ENCODE measurements at regions not wholly inside any gene's neighbourhood (a gene's known extent, or its start where the extent isn't known, plus 50 kb on each side); places are given as distances from the start of the nearest gene placed in this dataset.
A peak's percentile ranks its signal among the peaks of the same experiment; 100 is the strongest.

GRCh38 chr2:180728928-180729559 is 251.4 kb upstream of the UBE2E3 start:
- DNase-seq (ENCODE audit: low read depth, low spot score): peak; percentile 59
- no peak for TF ChIP-seq CTCF (IDR thresholded peaks at IDR 0.05; ENCODE audit: low read depth, low read length)
- H3K27me3 ChIP-seq (ENCODE audit: control insufficient read depth, insufficient read depth, low read length): no peaks in the 10 kb centered on the region
- H3K27ac ChIP-seq (ENCODE audit: low read depth, low read length): peak overlapping the region; percentile 71
- CTCF ChIA-PET: interaction anchor here (1.1 to 1.3 kb wide), 2 partner anchors 9 to 125 kb away, joined by 3 read pairs; no protein-coding TSS in a partner anchor
- H3K4me3 ChIP-seq (ENCODE audit: low read depth, low read length): peak overlapping the region; percentile 38
- H3K9me3 ChIP-seq (ENCODE audit: control insufficient read depth, insufficient read depth, low read length): no peaks in the 10 kb centered on the region
- POLR2A ChIA-PET: interaction anchor here (0.7 kb wide), 1 partner anchor 397 kb away, joined by 3 read pairs; no protein-coding TSS in a partner anchor

- Histone ChIP-seq H3K27me3 (ENCODE audit: control insufficient read depth, insufficient read depth, low read length) (no peaks in the 10 kb centered on the region), H3K4me3 (ENCODE audit: low read depth, low read length) (no peak overlapping the region), H3K9me3 (ENCODE audit: control insufficient read depth, insufficient read depth, low read length) (no peaks in the 10 kb centered on the region), H3K27ac (ENCODE audit: low read depth, low read length) (no peak overlapping the region)
- TF ChIP-seq CTCF (IDR thresholded peaks at IDR 0.05; ENCODE audit: low read depth, low read length): no peak
- ChIA-PET POLR2A (no interaction called here), CTCF (no interaction called here)
- DNase-seq (ENCODE audit: low read depth, low spot score): no peak
Observed at GRCh38 chr2:180723712-180724111, 256.7 kb upstream of the UBE2E3 start.

GRCh38 chr2:180722551-180723239 is 257.7 kb upstream of the UBE2E3 start:
- peak; percentile 11 for DNase-seq (ENCODE audit: low read depth, low spot score)
- H3K27ac ChIP-seq (ENCODE audit: low read depth, low read length): no peak overlapping the region
- H3K9me3 ChIP-seq (ENCODE audit: control insufficient read depth, insufficient read depth, low read length): no peaks in the 10 kb centered on the region
- TF ChIP-seq CTCF (IDR thresholded peaks at IDR 0.05; ENCODE audit: low read depth, low read length): no peak
- ChIA-PET POLR2A (no interaction called here), CTCF (interaction anchor here (0.6 kb wide), 1 partner anchor 1810 kb away, joined by 3 read pairs; no protein-coding TSS in a partner anchor)
- H3K4me3 ChIP-seq (ENCODE audit: low read depth, low read length): no peak overlapping the region
- no peaks in the 10 kb centered on the region for H3K27me3 ChIP-seq (ENCODE audit: control insufficient read depth, insufficient read depth, low read length)

GRCh38 chr2:180720829-180721228 is 259.6 kb upstream of the UBE2E3 start:
- DNase-seq (ENCODE audit: low read depth, low spot score): no peak
- Histone ChIP-seq H3K27me3 (ENCODE audit: control insufficient read depth, insufficient read depth, low read length) (no peaks in the 10 kb centered on the region), H3K4me3 (ENCODE audit: low read depth, low read length) (no peak overlapping the region), H3K27ac (ENCODE audit: low read depth, low read length) (no peak overlapping the region), H3K9me3 (ENCODE audit: control insufficient read depth, insufficient read depth, low read length) (no peaks in the 10 kb centered on the region)
- CTCF ChIA-PET: no interaction called here
- POLR2A ChIA-PET: no interaction called here
- no peak for TF ChIP-seq CTCF (IDR thresholded peaks at IDR 0.05; ENCODE audit: low read depth, low read length)

- TF ChIP-seq CTCF (IDR thresholded peaks at IDR 0.05; ENCODE audit: low read depth, low read length): no peak
- POLR2A ChIA-PET: no interaction called here
Observed at GRCh38 chr2:180717588-180717987, 262.8 kb upstream of the UBE2E3 start.

More at GRCh38 chr2:180717588-180717987, 262.8 kb upstream of the UBE2E3 start:
- H3K4me3 ChIP-seq (ENCODE audit: low read depth, low read length): no peak overlapping the region
- H3K27ac ChIP-seq (ENCODE audit: low read depth, low read length): no peak overlapping the region
- H3K27me3 ChIP-seq (ENCODE audit: control insufficient read depth, insufficient read depth, low read length): no peaks in the 10 kb centered on the region
- DNase-seq (ENCODE audit: low read depth, low spot score): no peak
- CTCF ChIA-PET: no interaction called here
- H3K9me3 ChIP-seq (ENCODE audit: control insufficient read depth, insufficient read depth, low read length): no peaks in the 10 kb centered on the region
